ENCODE measurements at regions not wholly inside any gene's neighbourhood (a gene's known extent, or its start where the extent isn't known, plus 50 kb on each side); places are given as distances from the start of the nearest gene placed in this dataset.

- no peaks in the 10 kb centered on the region for H3K9me3 ChIP-seq (replicated peaks; ENCODE audit: insufficient read depth, low read length)
- H3K4me1 ChIP-seq (ENCODE audit: low read length): no peaks in the 10 kb centered on the region
- H3K27me3 ChIP-seq (replicated peaks; ENCODE audit: insufficient read depth, low read length): no peaks in the 10 kb centered on the region
- H3K79me2 ChIP-seq (ENCODE audit: low read length): no peaks in the 10 kb centered on the region
- no peaks in the 10 kb centered on the region for H4K20me1 ChIP-seq (ENCODE audit: insufficient read depth, low read length)
- no peak for TF ChIP-seq EZH2 (optimal IDR thresholded peaks at IDR 0.05; ENCODE audit: low read depth, low read length)
- TF ChIP-seq EZH2phosphoT487 (IDR thresholded peaks at IDR 0.05; ENCODE audit: low read length): no peak
- TF ChIP-seq CTCF (IDR thresholded peaks at IDR 0.05; ENCODE audit: low read length): no peak
- H3K4me2 ChIP-seq (ENCODE audit: low read depth, low read length): no peak overlapping the region
- H3K27ac ChIP-seq (ENCODE audit: low read length): no peak overlapping the region
- no peak overlapping the region for H3K4me3 ChIP-seq (ENCODE audit: low read length)
- no peak for DNase-seq
- no peak overlapping the region for H3K9ac ChIP-seq (ENCODE audit: low read length)
- no peaks in the 10 kb centered on the region for H3K36me3 ChIP-seq (replicated peaks; ENCODE audit: insufficient read depth, low read length)
- no peak overlapping the region for H2AFZ ChIP-seq (ENCODE audit: low read length)
- H3F3A ChIP-seq (ENCODE audit: insufficient read depth, low read length): no peaks in the 10 kb centered on the region
- no peaks in the 10 kb centered on the region for H3K9me2 ChIP-seq (replicated peaks; ENCODE audit: insufficient read depth, low read length)
These were observed 102.1 kb downstream of the CRPPA start for GRCh38 chr7:16318989-16319915.

GRCh38 chr7:16318463-16318862 is 102.9 kb downstream of the CRPPA start:
- Histone ChIP-seq H3F3A (ENCODE audit: insufficient read depth, low read length) (no peaks in the 10 kb centered on the region), H3K27ac (ENCODE audit: low read length) (no peak overlapping the region), H3K4me3 (ENCODE audit: low read length) (no peak overlapping the region), H3K79me2 (ENCODE audit: low read length) (no peaks in the 10 kb centered on the region), H3K27me3 (replicated peaks; ENCODE audit: insufficient read depth, low read length) (no peaks in the 10 kb centered on the region), H3K36me3 (replicated peaks; ENCODE audit: insufficient read depth, low read length) (no peaks in the 10 kb centered on the region), H4K20me1 (ENCODE audit: insufficient read depth, low read length) (no peaks in the 10 kb centered on the region), H3K9me2 (replicated peaks; ENCODE audit: insufficient read depth, low read length) (no peaks in the 10 kb centered on the region), H3K4me2 (ENCODE audit: low read depth, low read length) (no peak overlapping the region), H3K9ac (ENCODE audit: low read length) (no peak overlapping the region), H2AFZ (ENCODE audit: low read length) (no peak overlapping the region), H3K4me1 (ENCODE audit: low read length) (no peaks in the 10 kb centered on the region), H3K9me3 (replicated peaks; ENCODE audit: insufficient read depth, low read length) (no peaks in the 10 kb centered on the region)
- TF ChIP-seq CTCF (IDR thresholded peaks at IDR 0.05; ENCODE audit: low read length): no peak
- no peak for TF ChIP-seq EZH2 (optimal IDR thresholded peaks at IDR 0.05; ENCODE audit: low read depth, low read length)
- TF ChIP-seq EZH2phosphoT487 (IDR thresholded peaks at IDR 0.05; ENCODE audit: low read length): no peak
- no peak for DNase-seq

DNA sequence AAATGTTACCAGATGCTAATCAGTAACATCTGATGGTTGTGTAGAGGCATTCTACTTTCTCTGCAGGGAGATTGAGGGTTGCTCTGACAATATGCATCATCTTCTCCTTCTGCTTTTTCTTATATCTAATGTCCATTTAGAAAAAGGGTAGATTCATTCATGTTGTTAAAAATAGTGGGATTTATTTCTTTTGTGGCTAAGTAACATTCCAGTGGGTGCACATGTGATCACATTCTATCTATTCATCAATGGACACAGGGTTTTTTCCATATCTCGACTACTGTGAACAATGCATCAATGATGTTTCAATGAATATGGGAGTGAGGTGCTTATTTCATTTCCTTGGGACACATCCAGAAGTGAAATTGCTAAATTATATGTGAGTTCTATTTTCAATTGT is 103.9 kb downstream of the CRPPA start:
- H3K9me3 ChIP-seq (replicated peaks; ENCODE audit: insufficient read depth, low read length): no peaks in the 10 kb centered on the region
- no peaks in the 10 kb centered on the region for H3K27me3 ChIP-seq (replicated peaks; ENCODE audit: insufficient read depth, low read length)
- no peak overlapping the region for H3K4me2 ChIP-seq (ENCODE audit: low read depth, low read length)
- TF ChIP-seq EZH2phosphoT487 (IDR thresholded peaks at IDR 0.05; ENCODE audit: low read length) (no peak), CTCF (IDR thresholded peaks at IDR 0.05; ENCODE audit: low read length) (no peak), EZH2 (optimal IDR thresholded peaks at IDR 0.05; ENCODE audit: low read depth, low read length) (no peak)
- H4K20me1 ChIP-seq (ENCODE audit: insufficient read depth, low read length): no peaks in the 10 kb centered on the region
- no peak overlapping the region for H3K27ac ChIP-seq (ENCODE audit: low read length)
- H3K36me3 ChIP-seq (replicated peaks; ENCODE audit: insufficient read depth, low read length): no peaks in the 10 kb centered on the region
- H3K4me3 ChIP-seq (ENCODE audit: low read length): no peak overlapping the region
- H3K9ac ChIP-seq (ENCODE audit: low read length): no peak overlapping the region
- no peaks in the 10 kb centered on the region for H3K79me2 ChIP-seq (ENCODE audit: low read length)
- H3K9me2 ChIP-seq (replicated peaks; ENCODE audit: insufficient read depth, low read length): no peaks in the 10 kb centered on the region
- H3K4me1 ChIP-seq (ENCODE audit: low read length): no peaks in the 10 kb centered on the region
- no peaks in the 10 kb centered on the region for H3F3A ChIP-seq (ENCODE audit: insufficient read depth, low read length)
- H2AFZ ChIP-seq (ENCODE audit: low read length): no peak overlapping the region
- no peak for DNase-seq

Data from MM.1S (cell line).